Thyroid gland (tissue), 4 donors: ENCODE measurements at regions not wholly inside any gene's neighbourhood (a gene's known extent, or its start where the extent isn't known, plus 50 kb on each side); places are given as distances from the start of the nearest gene placed in this dataset.

Source experiments
- DNase-seq, 2 donors: peaks; one replicate each; pipeline ENCODE4 v3.0.0-alpha.2; 2019
- H3K27ac ChIP-seq, 3 donors: fragments of 200-600 bp; sonication (generic); 1 replicate in 2 of 3; 2 replicates in 1 of 3; pipeline ENCODE4 v1.5.1; 2016 to 2019; ENCODE audit warnings: mild to moderate bottlenecking in 1 of 3, moderate library complexity in 1 of 3
- H3K27me3 ChIP-seq: fragments of 200-600 bp; sonication (generic); one replicate; pipeline ENCODE4 v1.5.1; 2019
- H3K36me3 ChIP-seq, 2 donors: fragments of 200-600 bp; sonication (generic); one replicate each; pipeline ENCODE4 v1.5.1; 2016 to 2019
- H3K4me1 ChIP-seq, 2 donors: fragments of 200-600 bp; sonication (generic); one replicate each; pipeline ENCODE4 v1.5.1; 2017 to 2019
- H3K4me3 ChIP-seq, 3 donors: fragments of 200-600 bp; sonication (generic); replicated peaks in 1 of 3; 1 replicate in 2 of 3; 2 replicates in 1 of 3; pipeline ENCODE4 v1.5.1; 2016; ENCODE audit warnings: mild to moderate bottlenecking in 1 of 3
- H3K9me3 ChIP-seq: fragments of 200-600 bp; sonication (generic); one replicate; pipeline ENCODE4 v1.5.1; 2017
- POLR2A ChIP-seq, 2 donors: fragments of 450-650 bp; IDR thresholded peaks; one replicate each; pipeline ENCODE4 v1.6.1; 2017; ENCODE audit warnings: antibody characterized with exemption in 2 of 2, mild to moderate bottlenecking in 2 of 2, moderate library complexity in 1 of 2
- WGBS, 2 donors: methylation state at CpG; one replicate each; pipeline ENCODE4 v1.1.5; 2017; 5-methylcytosine and 5-hydroxymethylcytosine counted together
- intact Hi-C: fragments of 100-400 bp; cut with DNase I; formaldehyde crosslinking; loops from one replicate; pipeline ENCODE4 v1.15.1; 2023
- TF ChIP-seq, protein P1 (sequence below), 6 experiments: fragments of 200-600 bp in 3 of 6; fragments of 450-650 bp in 3 of 6; sonication (generic) in 3 of 6; IDR thresholded peaks; one replicate each; pipeline ENCODE4 v1.5.1; 2016 to 2019; ENCODE audit warnings: antibody characterized with exemption in 6 of 6, mild to moderate bottlenecking in 2 of 6, inconsistent platforms in 1 of 6, moderate library complexity in 1 of 6

DNA sequence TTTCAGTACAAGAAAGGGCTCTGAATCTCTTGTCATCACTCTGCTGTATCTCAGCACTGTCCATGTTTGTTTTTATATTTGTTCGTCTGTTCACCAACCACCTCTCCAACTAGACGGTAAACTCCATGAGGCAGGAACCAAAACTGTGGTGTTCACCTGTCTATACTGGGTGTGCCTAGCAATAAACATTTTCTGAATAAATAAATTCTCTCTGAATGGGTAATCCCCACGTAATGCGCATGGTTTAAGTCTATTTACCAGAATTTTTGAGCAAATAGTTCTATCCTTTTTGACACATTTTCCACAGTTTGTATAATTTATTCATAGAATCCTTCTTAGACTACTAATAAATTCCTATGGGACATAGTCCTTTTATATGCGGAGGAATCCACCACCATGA, 400.6 kb upstream of the CFAP20DC start:
- WGBS, 2 donors, result 95 to 97% methylated on average over 5 of the region's 5 CpGs
- TF ChIP-seq, protein P1, sequence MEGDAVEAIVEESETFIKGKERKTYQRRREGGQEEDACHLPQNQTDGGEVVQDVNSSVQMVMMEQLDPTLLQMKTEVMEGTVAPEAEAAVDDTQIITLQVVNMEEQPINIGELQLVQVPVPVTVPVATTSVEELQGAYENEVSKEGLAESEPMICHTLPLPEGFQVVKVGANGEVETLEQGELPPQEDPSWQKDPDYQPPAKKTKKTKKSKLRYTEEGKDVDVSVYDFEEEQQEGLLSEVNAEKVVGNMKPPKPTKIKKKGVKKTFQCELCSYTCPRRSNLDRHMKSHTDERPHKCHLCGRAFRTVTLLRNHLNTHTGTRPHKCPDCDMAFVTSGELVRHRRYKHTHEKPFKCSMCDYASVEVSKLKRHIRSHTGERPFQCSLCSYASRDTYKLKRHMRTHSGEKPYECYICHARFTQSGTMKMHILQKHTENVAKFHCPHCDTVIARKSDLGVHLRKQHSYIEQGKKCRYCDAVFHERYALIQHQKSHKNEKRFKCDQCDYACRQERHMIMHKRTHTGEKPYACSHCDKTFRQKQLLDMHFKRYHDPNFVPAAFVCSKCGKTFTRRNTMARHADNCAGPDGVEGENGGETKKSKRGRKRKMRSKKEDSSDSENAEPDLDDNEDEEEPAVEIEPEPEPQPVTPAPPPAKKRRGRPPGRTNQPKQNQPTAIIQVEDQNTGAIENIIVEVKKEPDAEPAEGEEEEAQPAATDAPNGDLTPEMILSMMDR (IDR thresholded peaks at IDR 0.05), result no peak
- no peak for TF ChIP-seq POLR2A (IDR thresholded peaks at IDR 0.05)
- H3K27ac ChIP-seq, result no peak overlapping the region

DNA sequence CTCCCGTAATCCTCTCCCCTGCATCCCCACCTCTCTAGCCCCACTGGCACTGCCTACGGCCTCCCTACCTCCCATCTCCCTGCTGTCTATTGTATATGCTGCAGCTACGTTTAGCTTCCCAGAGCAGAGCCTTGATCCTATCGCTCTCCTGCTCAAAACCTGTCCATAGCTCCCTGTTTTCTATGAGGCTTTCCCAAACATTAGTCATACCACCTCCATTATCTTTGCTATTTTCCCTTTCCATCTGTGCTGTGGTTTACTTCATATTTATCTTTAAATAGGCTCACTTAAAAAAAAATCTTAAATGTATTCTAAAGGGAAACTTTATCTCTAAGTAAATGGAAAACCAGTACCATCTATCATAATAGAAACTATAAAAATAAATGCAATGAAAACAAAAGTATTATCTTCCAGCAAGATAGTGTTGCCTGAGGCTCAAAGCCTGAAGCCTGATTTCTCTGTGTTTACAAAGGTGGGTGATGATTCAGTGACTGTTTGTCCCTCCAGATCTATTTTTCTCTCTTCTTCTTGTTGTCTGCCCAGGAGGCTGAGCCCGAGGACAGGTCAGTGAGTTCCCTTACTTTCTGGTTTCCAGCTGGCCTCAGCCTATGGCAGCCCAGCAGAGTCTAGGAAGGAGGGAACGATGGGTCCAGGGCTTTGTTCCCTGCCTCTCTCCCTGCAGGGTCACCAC, 397.1 kb upstream of the CFAP20DC start:
- no peak for DNase-seq
- WGBS, 2 donors, result 87% methylated on average over 6 of the region's 6 CpGs
- Histone ChIP-seq H3K9me3 (no peaks in the 10 kb centered on the region), H3K4me3 (no peak overlapping the region), H3K4me1 (peaks cover 6 to 10% of the 10 kb centered on the region in 2 donors), H3K27me3 (no peaks in the 10 kb centered on the region), H3K27ac (no peak overlapping the region), H3K36me3 (no peaks in the 10 kb centered on the region)
- no peak for TF ChIP-seq POLR2A (IDR thresholded peaks at IDR 0.05)
- TF ChIP-seq, protein P1 (IDR thresholded peaks at IDR 0.05), result no peak
- intact Hi-C loops, result no loop called here

More for the DNA sequence above, 400.6 kb upstream of the CFAP20DC start:
- intact Hi-C loops, result no loop called here
- H3K4me1 ChIP-seq, result peaks cover 6 to 10% of the 10 kb centered on the region in 2 donors
- H3K4me3 ChIP-seq, result no peak overlapping the region
- H3K9me3 ChIP-seq, result no peaks in the 10 kb centered on the region
- no peaks in the 10 kb centered on the region for H3K27me3 ChIP-seq
- DNase-seq, result no peak
- no peaks in the 10 kb centered on the region for H3K36me3 ChIP-seq

DNA sequence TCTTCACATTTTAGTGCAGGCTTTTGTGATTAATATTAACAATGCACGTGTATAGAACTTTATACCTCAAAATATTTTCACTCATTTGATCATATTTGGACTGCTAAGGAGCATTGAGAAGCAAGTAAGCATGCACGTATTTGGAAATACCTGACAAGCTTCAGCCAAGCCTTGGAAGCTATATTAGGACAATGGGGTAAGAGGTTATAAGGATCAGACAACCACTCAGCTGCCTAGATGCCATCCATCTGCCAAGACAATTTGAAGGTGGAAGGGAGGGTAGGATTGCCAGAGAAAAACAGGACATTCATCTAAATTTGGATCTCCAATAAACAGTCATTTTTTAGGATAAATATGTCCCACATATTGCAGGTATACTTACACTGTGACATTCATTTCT, 394.9 kb upstream of the CFAP20DC start:
- Histone ChIP-seq H3K4me3 (no peak overlapping the region), H3K36me3 (no peaks in the 10 kb centered on the region), H3K27ac (no peak overlapping the region), H3K4me1 (no peaks in the 10 kb centered on the region), H3K9me3 (no peaks in the 10 kb centered on the region), H3K27me3 (no peaks in the 10 kb centered on the region)
- TF ChIP-seq, protein P1 (IDR thresholded peaks at IDR 0.05), result no peak
- TF ChIP-seq POLR2A (IDR thresholded peaks at IDR 0.05), result no peak
- DNase-seq, result no peak
- WGBS, 2 donors, result 68 to 76% methylated on average over 2 of the region's 2 CpGs
- intact Hi-C loops, result no loop called here

DNA sequence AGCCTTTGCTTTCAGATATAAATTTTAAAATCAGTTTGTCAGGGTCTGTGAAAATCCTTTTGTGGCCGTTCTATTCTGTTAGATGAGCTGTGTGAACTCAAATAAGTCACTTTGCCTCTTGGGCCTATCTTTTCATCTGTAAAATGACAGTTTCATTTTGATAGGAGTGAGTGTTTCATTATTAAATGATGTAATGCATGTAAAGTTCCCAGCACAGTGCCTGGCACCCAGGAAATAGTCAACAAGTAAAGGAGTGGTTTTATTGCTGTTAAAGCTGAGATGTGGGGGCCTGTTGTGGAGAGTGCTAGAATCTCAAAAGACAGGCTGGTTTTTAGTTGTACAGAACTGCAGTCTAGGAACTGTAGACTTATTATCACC, 394.5 kb upstream of the CFAP20DC start:
- intact Hi-C loops, result no loop called here
- no peaks in the 10 kb centered on the region for H3K36me3 ChIP-seq
- no peak overlapping the region for H3K4me3 ChIP-seq
- DNase-seq, result no peak
- no peaks in the 10 kb centered on the region for H3K4me1 ChIP-seq
- WGBS, 2 donors, result 65 to 74% methylated on average over 1 of the region's 1 CpG
- H3K9me3 ChIP-seq, result no peaks in the 10 kb centered on the region
- no peak for TF ChIP-seq POLR2A (IDR thresholded peaks at IDR 0.05)
- TF ChIP-seq, protein P1 (IDR thresholded peaks at IDR 0.05), result no peak
- H3K27me3 ChIP-seq, result no peaks in the 10 kb centered on the region
- H3K27ac ChIP-seq, result no peak overlapping the region

DNA sequence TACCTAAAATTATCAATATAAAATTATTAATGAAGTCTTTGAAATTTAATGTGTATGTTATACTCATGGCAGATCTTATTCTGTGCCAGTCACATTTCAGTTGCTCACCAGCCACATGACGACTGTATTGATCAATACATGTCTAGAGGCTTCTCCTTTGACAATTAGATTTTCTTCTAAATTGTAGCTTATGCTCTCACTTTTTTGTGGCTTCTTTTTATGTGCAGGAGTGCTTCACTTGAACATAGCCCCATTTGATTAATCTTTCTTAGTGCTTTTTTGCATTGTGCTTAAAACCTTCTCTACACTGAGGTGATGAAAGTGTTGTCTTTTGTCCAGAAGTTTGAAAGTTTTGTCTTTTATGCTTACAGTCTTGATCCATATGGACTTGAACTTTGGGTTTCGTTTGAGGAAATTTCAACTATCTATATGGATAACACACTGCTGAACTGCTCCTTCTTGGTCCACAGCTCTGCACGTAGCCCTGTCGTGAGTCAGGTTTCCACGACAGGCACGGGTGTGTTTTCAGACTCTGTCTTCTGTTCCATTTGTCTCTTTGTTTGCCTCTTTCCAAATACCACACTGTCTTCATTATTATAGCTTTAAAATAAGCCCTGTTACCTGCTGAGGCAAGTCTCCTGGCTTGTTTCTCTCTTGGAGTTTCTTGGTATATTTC, 393.9 kb upstream of the CFAP20DC start:
- WGBS, 2 donors, result 85 to 88% methylated on average over 6 of the region's 6 CpGs
- Histone ChIP-seq H3K4me1 (no peaks in the 10 kb centered on the region), H3K4me3 (no peak overlapping the region), H3K27me3 (no peaks in the 10 kb centered on the region), H3K36me3 (no peaks in the 10 kb centered on the region), H3K27ac (no peak overlapping the region), H3K9me3 (no peaks in the 10 kb centered on the region)
- TF ChIP-seq POLR2A (IDR thresholded peaks at IDR 0.05), result no peak
- TF ChIP-seq, protein P1 (IDR thresholded peaks at IDR 0.05), result no peak
- intact Hi-C loops, result no loop called here
- DNase-seq, result no peak
